Fibroblast of the aortic adventitia (primary cell): ENCODE measurements at regions not wholly inside any gene's neighbourhood (a gene's known extent, or its start where the extent isn't known, plus 50 kb on each side); places are given as distances from the start of the nearest gene placed in this dataset.
"Not testable (repeated sequence)": the region's sequence is repeated elsewhere in the genome, so short reads cannot be mapped to it uniquely, and the experiment has no call there.

Source experiments
- DNase-seq: peaks from one replicate; pipeline ENCODE4 v3.0.0-alpha.2; 2010; ENCODE audit warnings: low read depth
- H3K4me3 ChIP-seq: 2 replicates; pipeline ENCODE4 v1.5.1; 2011; ENCODE audit warnings: low read depth, mild to moderate bottlenecking, control low read depth, low read length, moderate library complexity
- CTCF ChIP-seq: IDR thresholded peaks from 2 replicates; pipeline ENCODE4 v1.5.1; 2011; ENCODE audit warnings: mild to moderate bottlenecking, low read length, control low read depth, inconsistent platforms; ENCODE audit not compliant: insufficient read depth

- no peak for DNase-seq
- H3K4me3 ChIP-seq = no peak overlapping the region
- TF ChIP-seq CTCF = no peak
Measured at GRCh38 chr13:104943331-104943730, 1592.1 kb downstream of the EFNB2 start.

GRCh38 chr13:104937881-104938280 lies 1597.6 kb downstream of the EFNB2 start:
- H3K4me3 ChIP-seq = no peak overlapping the region
- TF ChIP-seq CTCF = no peak
- no peak for DNase-seq

- no peak overlapping the region for H3K4me3 ChIP-seq
- TF ChIP-seq CTCF = no peak
- DNase-seq = no peak
Measured at GRCh38 chr13:104936304-104936703, 1599.2 kb downstream of the EFNB2 start.

- H3K4me3 ChIP-seq = not testable (repeated sequence)
Measured at GRCh38 chr13:104920513-104920912, 1614.9 kb downstream of the EFNB2 start.

GRCh38 chr13:104920091-104920490 lies 1615.4 kb downstream of the EFNB2 start:
- no peak for TF ChIP-seq CTCF
- no peak overlapping the region for H3K4me3 ChIP-seq
- DNase-seq = no peak

More at GRCh38 chr13:104920513-104920912, 1614.9 kb downstream of the EFNB2 start:
- DNase-seq = not testable (repeated sequence)

GRCh38 chr13:104900191-104900817 lies 1635.2 kb downstream of the EFNB2 start:
- DNase-seq = no peak
- no peak for TF ChIP-seq CTCF
- H3K4me3 ChIP-seq = no peak overlapping the region

- H3K4me3 ChIP-seq = no peak overlapping the region
- TF ChIP-seq CTCF = no peak
- no peak for DNase-seq
Measured at GRCh38 chr13:104898484-104898883, 1637.0 kb downstream of the EFNB2 start.
